SK-N-SH treated with all-trans-retinoic acid at 6 μM for 48 hours (cell line): ENCODE measurements at regions not wholly inside any gene's neighbourhood (a gene's known extent, or its start where the extent isn't known, plus 50 kb on each side); places are given as distances from the start of the nearest gene placed in this dataset.

ENCODE experiments used
- ATAC-seq: fragments of 200-7000 bp; cut with Tn5 transposase; 3 replicates; pipeline ENCODE4 v1.9.1; 2020; ENCODE audit warnings: mild to moderate bottlenecking, moderate library complexity
- ARNTL ChIP-seq: fragments of 450-650 bp; formaldehyde crosslinking; IDR thresholded peaks from 2 replicates; pipeline ENCODE4 v1.5.0; 2020; ENCODE audit warnings: low read depth, mild to moderate bottlenecking, moderate library complexity, borderline replicate concordance
- BACH2 ChIP-seq: fragments of 250-450 bp; sonication (Bioruptor Pico); IDR thresholded peaks from 2 replicates; pipeline ENCODE4 v1.9.0; 2021; ENCODE audit warnings: mild to moderate bottlenecking, borderline replicate concordance
- CREB5 ChIP-seq: fragments of 250-450 bp; sonication (Bioruptor Pico); IDR thresholded peaks from 2 replicates; pipeline ENCODE4 v1.5.1; 2020; ENCODE audit warnings: low read depth, mild to moderate bottlenecking, moderate library complexity
- CSDC2 ChIP-seq: fragments of 250-450 bp; sonication (Bioruptor Pico); IDR thresholded peaks from 2 replicates; pipeline ENCODE4 v1.5.0; 2020; ENCODE audit warnings: mild to moderate bottlenecking, moderate library complexity
- CSRNP3 ChIP-seq: fragments of 250-450 bp; sonication (Bioruptor Pico); IDR thresholded peaks from 2 replicates; pipeline ENCODE4 v1.5.1; 2021; ENCODE audit warnings: mild to moderate bottlenecking, moderate library complexity
- ESRRG ChIP-seq: fragments of 250-450 bp; sonication (Bioruptor Pico); IDR thresholded peaks from 2 replicates; pipeline ENCODE4 v1.6.1; 2021; ENCODE audit warnings: mild to moderate bottlenecking
- GLIS3 ChIP-seq: fragments of 250-450 bp; sonication (Bioruptor Pico); IDR thresholded peaks from 2 replicates; pipeline ENCODE4 v1.5.0; 2020; ENCODE audit warnings: mild to moderate bottlenecking, moderate library complexity
- ISL1 ChIP-seq: fragments of 250-450 bp; sonication (Bioruptor Pico); IDR thresholded peaks from 2 replicates; pipeline ENCODE4 v2.1.2; 2022; ENCODE audit warnings: mild to moderate bottlenecking, moderate library complexity
- OSR1 ChIP-seq: fragments of 250-450 bp; sonication (Bioruptor Pico); IDR thresholded peaks from 2 replicates; pipeline ENCODE4 v1.8.0; 2022; ENCODE audit warnings: moderate library complexity, mild to moderate bottlenecking, inconsistent platforms
- POU6F1 ChIP-seq: fragments of 250-450 bp; sonication (Bioruptor Pico); IDR thresholded peaks from 2 replicates; pipeline ENCODE4 v1.8.0; 2021; ENCODE audit warnings: low read depth, mild to moderate bottlenecking, moderate library complexity, borderline replicate concordance
- PPARA ChIP-seq: fragments of 250-450 bp; sonication (Bioruptor Pico); IDR thresholded peaks from 2 replicates; pipeline ENCODE4 v1.5.0; 2020; ENCODE audit warnings: mild to moderate bottlenecking, borderline replicate concordance
- RARB ChIP-seq: fragments of 250-450 bp; sonication (Bioruptor Pico); IDR thresholded peaks from 2 replicates; pipeline ENCODE4 v1.8.0; 2021; ENCODE audit warnings: mild to moderate bottlenecking, moderate library complexity
- SNAI2 ChIP-seq: fragments of 250-450 bp; sonication (Bioruptor Pico); IDR thresholded peaks from 2 replicates; pipeline ENCODE4 v1.5.0; 2020; ENCODE audit warnings: mild to moderate bottlenecking, moderate library complexity
- TCF4 ChIP-seq: fragments of 250-450 bp; sonication (Bioruptor Pico); IDR thresholded peaks from 2 replicates; pipeline ENCODE4 v1.8.0; 2021; ENCODE audit warnings: mild to moderate bottlenecking, moderate library complexity, borderline replicate concordance
- TOX ChIP-seq: fragments of 250-450 bp; sonication (Bioruptor Pico); IDR thresholded peaks from 2 replicates; pipeline ENCODE4 v1.8.0; 2021; ENCODE audit warnings: mild to moderate bottlenecking, moderate library complexity, borderline replicate concordance
- ZC3H10 ChIP-seq: fragments of 250-450 bp; sonication (Bioruptor Pico); IDR thresholded peaks from 2 replicates; pipeline ENCODE4 v1.5.1; 2021; ENCODE audit warnings: mild to moderate bottlenecking, moderate library complexity
- ZFP3 ChIP-seq: fragments of 250-450 bp; sonication (Bioruptor Pico); IDR thresholded peaks from 2 replicates; pipeline ENCODE4 v1.5.0; 2020; ENCODE audit warnings: mild to moderate bottlenecking, moderate library complexity
- ZFP30 ChIP-seq: fragments of 450-650 bp; formaldehyde crosslinking; IDR thresholded peaks from 2 replicates; pipeline ENCODE4 v1.5.0; 2022; ENCODE audit warnings: mild to moderate bottlenecking, moderate library complexity
- ZNF565 ChIP-seq: fragments of 450-650 bp; formaldehyde crosslinking; conservative IDR thresholded peaks from 2 replicates; pipeline ENCODE4 v1.5.0; 2020; ENCODE audit warnings: low read depth, mild to moderate bottlenecking, moderate library complexity
- ZNF70 ChIP-seq: fragments of 450-650 bp; formaldehyde crosslinking; IDR thresholded peaks from 2 replicates; pipeline ENCODE4 v1.5.0; 2020; ENCODE audit warnings: mild to moderate bottlenecking, moderate library complexity
- ZNF8 ChIP-seq: fragments of 450-650 bp; formaldehyde crosslinking; IDR thresholded peaks from 2 replicates; pipeline ENCODE4 v1.5.0; 2020; ENCODE audit warnings: mild to moderate bottlenecking, moderate library complexity
- TF ChIP-seq, protein P1 (sequence below): fragments of 250-450 bp; sonication (Bioruptor Pico); IDR thresholded peaks from 2 replicates; pipeline ENCODE4 v1.5.0; 2020; ENCODE audit warnings: mild to moderate bottlenecking, moderate library complexity
- TF ChIP-seq, protein P2 (sequence below): fragments of 250-450 bp; sonication (Bioruptor Pico); IDR thresholded peaks from 2 replicates; pipeline ENCODE4 v1.8.0; 2020; ENCODE audit warnings: mild to moderate bottlenecking, moderate library complexity, borderline replicate concordance

GRCh38 chr20:24796236-24796635, 152.8 kb upstream of the CST7 start:
- TF ChIP-seq GLIS3 = no peak
- no peak for TF ChIP-seq OSR1 (CRISPR knock-in tag)
- TF ChIP-seq ZFP3 (CRISPR knock-in tag) = no peak
- no peak for TF ChIP-seq ESRRG (CRISPR knock-in tag)
- TF ChIP-seq TOX = no peak
- TF ChIP-seq ARNTL = no peak
- TF ChIP-seq ZC3H10 (CRISPR knock-in tag) = no peak
- TF ChIP-seq ISL1 (CRISPR knock-in tag) = no peak
- no peak for TF ChIP-seq CSDC2 (CRISPR knock-in tag)
- TF ChIP-seq CREB5 (CRISPR knock-in tag) = no peak
- no peak for TF ChIP-seq ZNF8
- TF ChIP-seq, protein P1, sequence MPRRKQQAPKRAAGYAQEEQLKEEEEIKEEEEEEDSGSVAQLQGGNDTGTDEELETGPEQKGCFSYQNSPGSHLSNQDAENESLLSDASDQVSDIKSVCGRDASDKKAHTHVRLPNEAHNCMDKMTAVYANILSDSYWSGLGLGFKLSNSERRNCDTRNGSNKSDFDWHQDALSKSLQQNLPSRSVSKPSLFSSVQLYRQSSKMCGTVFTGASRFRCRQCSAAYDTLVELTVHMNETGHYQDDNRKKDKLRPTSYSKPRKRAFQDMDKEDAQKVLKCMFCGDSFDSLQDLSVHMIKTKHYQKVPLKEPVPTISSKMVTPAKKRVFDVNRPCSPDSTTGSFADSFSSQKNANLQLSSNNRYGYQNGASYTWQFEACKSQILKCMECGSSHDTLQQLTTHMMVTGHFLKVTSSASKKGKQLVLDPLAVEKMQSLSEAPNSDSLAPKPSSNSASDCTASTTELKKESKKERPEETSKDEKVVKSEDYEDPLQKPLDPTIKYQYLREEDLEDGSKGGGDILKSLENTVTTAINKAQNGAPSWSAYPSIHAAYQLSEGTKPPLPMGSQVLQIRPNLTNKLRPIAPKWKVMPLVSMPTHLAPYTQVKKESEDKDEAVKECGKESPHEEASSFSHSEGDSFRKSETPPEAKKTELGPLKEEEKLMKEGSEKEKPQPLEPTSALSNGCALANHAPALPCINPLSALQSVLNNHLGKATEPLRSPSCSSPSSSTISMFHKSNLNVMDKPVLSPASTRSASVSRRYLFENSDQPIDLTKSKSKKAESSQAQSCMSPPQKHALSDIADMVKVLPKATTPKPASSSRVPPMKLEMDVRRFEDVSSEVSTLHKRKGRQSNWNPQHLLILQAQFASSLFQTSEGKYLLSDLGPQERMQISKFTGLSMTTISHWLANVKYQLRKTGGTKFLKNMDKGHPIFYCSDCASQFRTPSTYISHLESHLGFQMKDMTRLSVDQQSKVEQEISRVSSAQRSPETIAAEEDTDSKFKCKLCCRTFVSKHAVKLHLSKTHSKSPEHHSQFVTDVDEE (CRISPR knock-in tag) = no peak
- no peak for TF ChIP-seq SNAI2 (CRISPR knock-in tag)
- no peak for TF ChIP-seq ZNF565 (CRISPR knock-in tag)
- TF ChIP-seq ZFP30 = no peak
- TF ChIP-seq RARB (CRISPR knock-in tag) = no peak
- TF ChIP-seq BACH2 (CRISPR knock-in tag) = no peak
- TF ChIP-seq PPARA (CRISPR knock-in tag) = no peak
- TF ChIP-seq POU6F1 (CRISPR knock-in tag) = no peak
- no peak for TF ChIP-seq TCF4
- no peak for ATAC-seq

GRCh38 chr20:24797113-24797512, 152.0 kb upstream of the CST7 start:
- no peak for TF ChIP-seq ZNF565 (CRISPR knock-in tag)
- no peak for TF ChIP-seq CSRNP3 (CRISPR knock-in tag)
- TF ChIP-seq, protein P2, sequence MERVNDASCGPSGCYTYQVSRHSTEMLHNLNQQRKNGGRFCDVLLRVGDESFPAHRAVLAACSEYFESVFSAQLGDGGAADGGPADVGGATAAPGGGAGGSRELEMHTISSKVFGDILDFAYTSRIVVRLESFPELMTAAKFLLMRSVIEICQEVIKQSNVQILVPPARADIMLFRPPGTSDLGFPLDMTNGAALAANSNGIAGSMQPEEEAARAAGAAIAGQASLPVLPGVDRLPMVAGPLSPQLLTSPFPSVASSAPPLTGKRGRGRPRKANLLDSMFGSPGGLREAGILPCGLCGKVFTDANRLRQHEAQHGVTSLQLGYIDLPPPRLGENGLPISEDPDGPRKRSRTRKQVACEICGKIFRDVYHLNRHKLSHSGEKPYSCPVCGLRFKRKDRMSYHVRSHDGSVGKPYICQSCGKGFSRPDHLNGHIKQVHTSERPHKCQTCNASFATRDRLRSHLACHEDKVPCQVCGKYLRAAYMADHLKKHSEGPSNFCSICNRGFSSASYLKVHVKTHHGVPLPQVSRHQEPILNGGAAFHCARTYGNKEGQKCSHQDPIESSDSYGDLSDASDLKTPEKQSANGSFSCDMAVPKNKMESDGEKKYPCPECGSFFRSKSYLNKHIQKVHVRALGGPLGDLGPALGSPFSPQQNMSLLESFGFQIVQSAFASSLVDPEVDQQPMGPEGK (CRISPR knock-in tag) = no peak
- TF ChIP-seq ZC3H10 (CRISPR knock-in tag) = no peak
- TF ChIP-seq ZFP3 (CRISPR knock-in tag) = no peak
- no peak for TF ChIP-seq TCF4
- TF ChIP-seq, protein P1 (CRISPR knock-in tag) = no peak
- no peak for TF ChIP-seq ARNTL
- no peak for TF ChIP-seq CSDC2 (CRISPR knock-in tag)
- TF ChIP-seq ZNF70 (CRISPR knock-in tag) = no peak
- no peak for TF ChIP-seq PPARA (CRISPR knock-in tag)
- TF ChIP-seq POU6F1 (CRISPR knock-in tag) = no peak
- TF ChIP-seq OSR1 (CRISPR knock-in tag) = no peak
- no peak for TF ChIP-seq CREB5 (CRISPR knock-in tag)
- no peak for TF ChIP-seq ZFP30
- TF ChIP-seq BACH2 (CRISPR knock-in tag) = no peak
- no peak for TF ChIP-seq RARB (CRISPR knock-in tag)
- no peak for TF ChIP-seq TOX

More at GRCh38 chr20:24797113-24797512, 152.0 kb upstream of the CST7 start:
- no peak for ATAC-seq
